ENCODE measurements at regions not wholly inside any gene's neighbourhood (a gene's known extent, or its start where the extent isn't known, plus 50 kb on each side); places are given as distances from the start of the nearest gene placed in this dataset.

DNA sequence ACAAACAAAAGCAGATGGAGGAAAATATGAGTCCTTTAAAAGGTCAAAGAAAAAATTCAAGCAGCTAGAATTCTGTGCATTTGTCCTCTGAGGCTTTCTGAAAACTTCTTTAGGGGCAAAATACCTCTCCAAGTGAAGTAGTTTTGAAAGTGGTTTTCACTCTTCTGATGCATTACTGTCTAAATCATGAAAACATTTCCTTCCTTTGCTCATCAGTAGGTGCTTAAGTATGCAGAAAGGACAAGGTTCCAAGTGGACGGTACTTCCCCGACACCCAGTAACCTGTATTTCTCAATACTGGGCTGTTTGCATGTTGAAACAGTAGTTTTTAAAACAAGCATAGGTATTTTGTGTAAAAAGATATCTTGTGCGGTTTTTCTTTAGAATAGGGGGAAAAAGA lies 189.1 kb upstream of the ERBB4 start (continued):
- TF ChIP-seq EP300 (IDR thresholded peaks at IDR 0.05; ENCODE audit: borderline replicate concordance in 1 of 2, control insufficient read depth in 1 of 2, low read depth in 2 of 2, low read length in 2 of 2) (no peak), TCF7 (IDR thresholded peaks at IDR 0.05; ENCODE audit: borderline replicate concordance) (no peak), YY1 (IDR thresholded peaks at IDR 0.05; ENCODE audit: low read depth, low read length) (no peak), NBN (IDR thresholded peaks at IDR 0.05) (no peak), RCOR1 (conservative IDR thresholded peaks at IDR 0.05; ENCODE audit: low read depth, low read length) (no peak), BRCA1 (IDR thresholded peaks at IDR 0.05; ENCODE audit: low read depth, low read length) (no peak), SIN3A (IDR thresholded peaks at IDR 0.05; ENCODE audit: low read depth, low read length) (no peak), SP1 (IDR thresholded peaks at IDR 0.05; ENCODE audit: low read depth, low read length) (no peak), CBFB (IDR thresholded peaks at IDR 0.05; ENCODE audit: low read depth) (no peak), IRF4 (IDR thresholded peaks at IDR 0.05; ENCODE audit: low read depth, low read length) (no peak), CBX3 (IDR thresholded peaks at IDR 0.05; ENCODE audit: borderline replicate concordance, low read depth) (no peak), ZNF622 (IDR thresholded peaks at IDR 0.05) (no peak), FOXK2 (IDR thresholded peaks at IDR 0.05) (no peak), NR2C1 (IDR thresholded peaks at IDR 0.05) (no peak), SPI1 (IDR thresholded peaks at IDR 0.05; ENCODE audit: borderline replicate concordance, insufficient read depth, low read depth, low read length) (no peak), FOS (IDR thresholded peaks at IDR 0.05; ENCODE audit: borderline replicate concordance, extremely low read depth, insufficient read length) (no peak), SUPT20H (IDR thresholded peaks at IDR 0.05; ENCODE audit: borderline replicate concordance, control insufficient read depth, low read depth, low read length) (no peak), IKZF2 (IDR thresholded peaks at IDR 0.05) (peak; percentile 19 to 50; a peak in 2 of 4 replicates), MEF2A (IDR thresholded peaks at IDR 0.05; ENCODE audit: insufficient read depth, low read depth, low read length) (no peak), HDAC6 (IDR thresholded peaks at IDR 0.05; ENCODE audit: unreplicated experiment) (no peak), MYB (IDR thresholded peaks at IDR 0.05; ENCODE audit: borderline replicate concordance, low read depth, low read length) (no peak)
- TF ChIP-seq, protein P1, sequence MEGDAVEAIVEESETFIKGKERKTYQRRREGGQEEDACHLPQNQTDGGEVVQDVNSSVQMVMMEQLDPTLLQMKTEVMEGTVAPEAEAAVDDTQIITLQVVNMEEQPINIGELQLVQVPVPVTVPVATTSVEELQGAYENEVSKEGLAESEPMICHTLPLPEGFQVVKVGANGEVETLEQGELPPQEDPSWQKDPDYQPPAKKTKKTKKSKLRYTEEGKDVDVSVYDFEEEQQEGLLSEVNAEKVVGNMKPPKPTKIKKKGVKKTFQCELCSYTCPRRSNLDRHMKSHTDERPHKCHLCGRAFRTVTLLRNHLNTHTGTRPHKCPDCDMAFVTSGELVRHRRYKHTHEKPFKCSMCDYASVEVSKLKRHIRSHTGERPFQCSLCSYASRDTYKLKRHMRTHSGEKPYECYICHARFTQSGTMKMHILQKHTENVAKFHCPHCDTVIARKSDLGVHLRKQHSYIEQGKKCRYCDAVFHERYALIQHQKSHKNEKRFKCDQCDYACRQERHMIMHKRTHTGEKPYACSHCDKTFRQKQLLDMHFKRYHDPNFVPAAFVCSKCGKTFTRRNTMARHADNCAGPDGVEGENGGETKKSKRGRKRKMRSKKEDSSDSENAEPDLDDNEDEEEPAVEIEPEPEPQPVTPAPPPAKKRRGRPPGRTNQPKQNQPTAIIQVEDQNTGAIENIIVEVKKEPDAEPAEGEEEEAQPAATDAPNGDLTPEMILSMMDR (IDR thresholded peaks at IDR 0.05 in 2 of 3, conservative IDR thresholded peaks at IDR 0.05 in 1 of 3; ENCODE audit: control insufficient read depth in 2 of 3, extremely low read depth in 1 of 3, insufficient read depth in 1 of 3, low read depth in 3 of 3, low read length in 3 of 3), result no peak
- TF ChIP-seq, protein P2, sequence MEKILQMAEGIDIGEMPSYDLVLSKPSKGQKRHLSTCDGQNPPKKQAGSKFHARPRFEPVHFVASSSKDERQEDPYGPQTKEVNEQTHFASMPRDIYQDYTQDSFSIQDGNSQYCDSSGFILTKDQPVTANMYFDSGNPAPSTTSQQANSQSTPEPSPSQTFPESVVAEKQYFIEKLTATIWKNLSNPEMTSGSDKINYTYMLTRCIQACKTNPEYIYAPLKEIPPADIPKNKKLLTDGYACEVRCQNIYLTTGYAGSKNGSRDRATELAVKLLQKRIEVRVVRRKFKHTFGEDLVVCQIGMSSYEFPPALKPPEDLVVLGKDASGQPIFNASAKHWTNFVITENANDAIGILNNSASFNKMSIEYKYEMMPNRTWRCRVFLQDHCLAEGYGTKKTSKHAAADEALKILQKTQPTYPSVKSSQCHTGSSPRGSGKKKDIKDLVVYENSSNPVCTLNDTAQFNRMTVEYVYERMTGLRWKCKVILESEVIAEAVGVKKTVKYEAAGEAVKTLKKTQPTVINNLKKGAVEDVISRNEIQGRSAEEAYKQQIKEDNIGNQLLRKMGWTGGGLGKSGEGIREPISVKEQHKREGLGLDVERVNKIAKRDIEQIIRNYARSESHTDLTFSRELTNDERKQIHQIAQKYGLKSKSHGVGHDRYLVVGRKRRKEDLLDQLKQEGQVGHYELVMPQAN (conservative IDR thresholded peaks at IDR 0.05), result no peak
- TF ChIP-seq, protein P3, sequence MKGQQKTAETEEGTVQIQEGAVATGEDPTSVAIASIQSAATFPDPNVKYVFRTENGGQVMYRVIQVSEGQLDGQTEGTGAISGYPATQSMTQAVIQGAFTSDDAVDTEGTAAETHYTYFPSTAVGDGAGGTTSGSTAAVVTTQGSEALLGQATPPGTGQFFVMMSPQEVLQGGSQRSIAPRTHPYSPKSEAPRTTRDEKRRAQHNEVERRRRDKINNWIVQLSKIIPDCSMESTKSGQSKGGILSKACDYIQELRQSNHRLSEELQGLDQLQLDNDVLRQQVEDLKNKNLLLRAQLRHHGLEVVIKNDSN (IDR thresholded peaks at IDR 0.05; ENCODE audit: borderline replicate concordance, extremely low read length, insufficient read depth, low read depth, low read length), result no peak
- TF ChIP-seq, protein P4, sequence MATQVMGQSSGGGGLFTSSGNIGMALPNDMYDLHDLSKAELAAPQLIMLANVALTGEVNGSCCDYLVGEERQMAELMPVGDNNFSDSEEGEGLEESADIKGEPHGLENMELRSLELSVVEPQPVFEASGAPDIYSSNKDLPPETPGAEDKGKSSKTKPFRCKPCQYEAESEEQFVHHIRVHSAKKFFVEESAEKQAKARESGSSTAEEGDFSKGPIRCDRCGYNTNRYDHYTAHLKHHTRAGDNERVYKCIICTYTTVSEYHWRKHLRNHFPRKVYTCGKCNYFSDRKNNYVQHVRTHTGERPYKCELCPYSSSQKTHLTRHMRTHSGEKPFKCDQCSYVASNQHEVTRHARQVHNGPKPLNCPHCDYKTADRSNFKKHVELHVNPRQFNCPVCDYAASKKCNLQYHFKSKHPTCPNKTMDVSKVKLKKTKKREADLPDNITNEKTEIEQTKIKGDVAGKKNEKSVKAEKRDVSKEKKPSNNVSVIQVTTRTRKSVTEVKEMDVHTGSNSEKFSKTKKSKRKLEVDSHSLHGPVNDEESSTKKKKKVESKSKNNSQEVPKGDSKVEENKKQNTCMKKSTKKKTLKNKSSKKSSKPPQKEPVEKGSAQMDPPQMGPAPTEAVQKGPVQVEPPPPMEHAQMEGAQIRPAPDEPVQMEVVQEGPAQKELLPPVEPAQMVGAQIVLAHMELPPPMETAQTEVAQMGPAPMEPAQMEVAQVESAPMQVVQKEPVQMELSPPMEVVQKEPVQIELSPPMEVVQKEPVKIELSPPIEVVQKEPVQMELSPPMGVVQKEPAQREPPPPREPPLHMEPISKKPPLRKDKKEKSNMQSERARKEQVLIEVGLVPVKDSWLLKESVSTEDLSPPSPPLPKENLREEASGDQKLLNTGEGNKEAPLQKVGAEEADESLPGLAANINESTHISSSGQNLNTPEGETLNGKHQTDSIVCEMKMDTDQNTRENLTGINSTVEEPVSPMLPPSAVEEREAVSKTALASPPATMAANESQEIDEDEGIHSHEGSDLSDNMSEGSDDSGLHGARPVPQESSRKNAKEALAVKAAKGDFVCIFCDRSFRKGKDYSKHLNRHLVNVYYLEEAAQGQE (IDR thresholded peaks at IDR 0.05; ENCODE audit: low read depth, low read length), result no peak

All from GM12878 (cell line).